ENCODE measurements at regions not wholly inside any gene's neighbourhood (a gene's known extent, or its start where the extent isn't known, plus 50 kb on each side); places are given as distances from the start of the nearest gene placed in this dataset.
"Not testable (repeated sequence)": the region's sequence is repeated elsewhere in the genome, so short reads cannot be mapped to it uniquely, and the experiment has no call there.

- no peak for DNase-seq (ENCODE audit: low spot score)
These were observed 373.1 kb upstream of the FANCL start for GRCh38 chr2:58614219-58614618.

- DNase-seq (ENCODE audit: low spot score) = no peak
These were observed 371.8 kb upstream of the FANCL start for GRCh38 chr2:58612973-58613372.

- DNase-seq (ENCODE audit: low spot score) = no peak
These were observed 368.2 kb upstream of the FANCL start for GRCh38 chr2:58609326-58609725.

GRCh38 chr2:58608146-58608545 lies 367.0 kb upstream of the FANCL start:
- DNase-seq (ENCODE audit: low spot score) = no peak

GRCh38 chr2:58607448-58607847 lies 366.3 kb upstream of the FANCL start:
- no peak for DNase-seq (ENCODE audit: low spot score)

GRCh38 chr2:58606799-58607198 lies 365.7 kb upstream of the FANCL start:
- DNase-seq (ENCODE audit: low spot score) = peak; percentile 55

GRCh38 chr2:58604096-58604495 lies 363.0 kb upstream of the FANCL start:
- no peak for DNase-seq (ENCODE audit: low spot score)

- no peak for DNase-seq (ENCODE audit: low spot score)
These were observed 359.9 kb upstream of the FANCL start for GRCh38 chr2:58601017-58601416.

GRCh38 chr2:58598171-58598570 lies 357.0 kb upstream of the FANCL start:
- no peak for DNase-seq (ENCODE audit: low spot score)

- no peak for DNase-seq (ENCODE audit: low spot score)
These were observed 354.6 kb upstream of the FANCL start for GRCh38 chr2:58595714-58596113.

- DNase-seq (ENCODE audit: low spot score) = no peak
These were observed 353.6 kb upstream of the FANCL start for GRCh38 chr2:58594762-58595161.

GRCh38 chr2:58594175-58594574 lies 353.1 kb upstream of the FANCL start:
- DNase-seq (ENCODE audit: low spot score) = peak; percentile 18

GRCh38 chr2:58586178-58586577 lies 345.1 kb upstream of the FANCL start:
- DNase-seq (ENCODE audit: low spot score) = not testable (repeated sequence)

GRCh38 chr2:58585233-58585632 lies 344.1 kb upstream of the FANCL start:
- no peak for DNase-seq (ENCODE audit: low spot score)

- DNase-seq (ENCODE audit: low spot score) = no peak
These were observed 343.5 kb upstream of the FANCL start for GRCh38 chr2:58584606-58585118.

GRCh38 chr2:58578276-58578675 lies 337.2 kb upstream of the FANCL start:
- DNase-seq (ENCODE audit: low spot score) = no peak

- DNase-seq (ENCODE audit: low spot score) = no peak
These were observed 333.7 kb upstream of the FANCL start for GRCh38 chr2:58574873-58575272.

- DNase-seq (ENCODE audit: low spot score) = no peak
These were observed 331.6 kb upstream of the FANCL start for GRCh38 chr2:58572731-58573130.

GRCh38 chr2:58571181-58571852 lies 330.2 kb upstream of the FANCL start:
- peak; percentile 74 for DNase-seq (ENCODE audit: low spot score)

- peak; percentile 37 for DNase-seq (ENCODE audit: low spot score)
These were observed 328.5 kb upstream of the FANCL start for GRCh38 chr2:58569475-58570185.

- DNase-seq (ENCODE audit: low spot score) = no peak
These were observed 327.8 kb upstream of the FANCL start for GRCh38 chr2:58568901-58569300.

GRCh38 chr2:58562276-58562675 lies 321.2 kb upstream of the FANCL start:
- peak; percentile 32 for DNase-seq (ENCODE audit: low spot score)

- DNase-seq (ENCODE audit: low spot score) = no peak
These were observed 319.4 kb upstream of the FANCL start for GRCh38 chr2:58560531-58560930.

GRCh38 chr2:58558881-58559280 lies 317.8 kb upstream of the FANCL start:
- no peak for DNase-seq (ENCODE audit: low spot score)
